ENCODE measurements at regions not wholly inside any gene's neighbourhood (a gene's known extent, or its start where the extent isn't known, plus 50 kb on each side); places are given as distances from the start of the nearest gene placed in this dataset.

DNA sequence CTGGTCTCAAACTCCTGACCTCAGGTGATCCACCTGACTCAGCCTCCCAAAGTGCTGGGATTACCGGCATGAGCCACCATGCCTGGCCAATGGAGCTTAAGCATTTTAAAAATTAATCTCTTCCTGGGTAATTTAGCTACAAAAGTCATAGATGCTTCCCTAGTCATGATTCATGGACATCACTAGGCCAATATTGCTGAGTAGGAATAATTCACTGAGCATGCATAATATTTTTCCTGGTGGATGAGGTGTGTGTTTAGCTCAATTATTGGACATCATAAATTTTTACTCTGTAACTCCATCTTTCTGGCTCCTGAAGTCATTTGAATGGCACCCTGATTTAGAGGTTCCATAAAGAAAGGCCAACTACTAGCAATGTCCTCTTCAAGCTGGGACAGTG is 512.9 kb upstream of the AGTR1 start:
- TF ChIP-seq, protein P1, sequence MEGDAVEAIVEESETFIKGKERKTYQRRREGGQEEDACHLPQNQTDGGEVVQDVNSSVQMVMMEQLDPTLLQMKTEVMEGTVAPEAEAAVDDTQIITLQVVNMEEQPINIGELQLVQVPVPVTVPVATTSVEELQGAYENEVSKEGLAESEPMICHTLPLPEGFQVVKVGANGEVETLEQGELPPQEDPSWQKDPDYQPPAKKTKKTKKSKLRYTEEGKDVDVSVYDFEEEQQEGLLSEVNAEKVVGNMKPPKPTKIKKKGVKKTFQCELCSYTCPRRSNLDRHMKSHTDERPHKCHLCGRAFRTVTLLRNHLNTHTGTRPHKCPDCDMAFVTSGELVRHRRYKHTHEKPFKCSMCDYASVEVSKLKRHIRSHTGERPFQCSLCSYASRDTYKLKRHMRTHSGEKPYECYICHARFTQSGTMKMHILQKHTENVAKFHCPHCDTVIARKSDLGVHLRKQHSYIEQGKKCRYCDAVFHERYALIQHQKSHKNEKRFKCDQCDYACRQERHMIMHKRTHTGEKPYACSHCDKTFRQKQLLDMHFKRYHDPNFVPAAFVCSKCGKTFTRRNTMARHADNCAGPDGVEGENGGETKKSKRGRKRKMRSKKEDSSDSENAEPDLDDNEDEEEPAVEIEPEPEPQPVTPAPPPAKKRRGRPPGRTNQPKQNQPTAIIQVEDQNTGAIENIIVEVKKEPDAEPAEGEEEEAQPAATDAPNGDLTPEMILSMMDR (IDR thresholded peaks at IDR 0.05) = no peak
- TF ChIP-seq POLR2A (IDR thresholded peaks at IDR 0.05) = no peak
- TF ChIP-seq EP300 (IDR thresholded peaks at IDR 0.05) = no peak
